ENCODE measurements at regions not wholly inside any gene's neighbourhood (a gene's known extent, or its start where the extent isn't known, plus 50 kb on each side); places are given as distances from the start of the nearest gene placed in this dataset.
"Not testable (repeated sequence)": the region's sequence is repeated elsewhere in the genome, so short reads cannot be mapped to it uniquely, and the experiment has no call there.

DNA sequence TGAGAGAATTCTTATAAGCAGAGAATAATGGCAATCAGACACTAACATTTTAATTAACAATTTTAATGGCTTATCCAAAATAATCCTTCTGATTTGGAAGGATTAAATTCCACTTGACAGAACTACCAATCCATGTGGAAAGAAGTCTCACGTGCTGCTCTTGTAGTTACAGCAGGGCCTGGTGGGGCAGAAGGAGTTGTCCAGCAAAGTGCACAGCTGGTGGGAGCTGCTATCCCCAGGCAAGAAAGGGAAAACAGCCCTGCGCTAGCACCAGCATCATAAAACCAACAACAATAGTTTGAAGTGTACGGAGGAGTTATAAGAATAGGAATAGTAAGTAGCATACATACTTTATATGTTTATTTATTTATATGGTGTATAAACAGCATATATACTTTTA is 127.4 kb upstream of the TRIM2 start:
- no peak for DNase-seq (ENCODE audit: low read depth)

DNA sequence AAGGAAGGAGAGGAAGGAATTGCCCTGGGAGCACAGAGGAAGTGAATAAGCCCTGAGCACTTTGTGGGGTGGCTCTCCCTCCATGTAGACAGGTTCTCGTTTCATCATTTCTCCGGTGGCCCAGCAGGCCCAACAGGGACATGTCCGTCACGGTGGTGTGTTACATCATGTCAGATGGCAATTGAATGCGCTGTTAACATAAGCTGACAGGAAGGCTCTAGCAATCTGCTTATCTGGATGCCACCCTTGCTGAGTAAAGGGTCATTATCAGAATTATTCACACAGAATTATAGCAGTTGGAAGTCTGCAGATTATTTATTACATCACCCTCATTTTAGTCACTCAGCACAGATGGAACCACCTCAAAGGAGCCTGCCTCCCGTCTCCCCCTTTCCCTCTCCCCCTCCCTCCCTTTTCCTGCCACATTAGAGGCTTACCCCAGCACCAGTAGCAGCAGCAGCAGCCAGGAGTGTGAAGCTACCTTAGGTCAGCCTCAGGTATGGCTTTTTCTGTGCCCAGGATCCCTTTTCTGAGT is 124.3 kb upstream of the TRIM2 start:
- DNase-seq (ENCODE audit: low read depth): no peak

DNA sequence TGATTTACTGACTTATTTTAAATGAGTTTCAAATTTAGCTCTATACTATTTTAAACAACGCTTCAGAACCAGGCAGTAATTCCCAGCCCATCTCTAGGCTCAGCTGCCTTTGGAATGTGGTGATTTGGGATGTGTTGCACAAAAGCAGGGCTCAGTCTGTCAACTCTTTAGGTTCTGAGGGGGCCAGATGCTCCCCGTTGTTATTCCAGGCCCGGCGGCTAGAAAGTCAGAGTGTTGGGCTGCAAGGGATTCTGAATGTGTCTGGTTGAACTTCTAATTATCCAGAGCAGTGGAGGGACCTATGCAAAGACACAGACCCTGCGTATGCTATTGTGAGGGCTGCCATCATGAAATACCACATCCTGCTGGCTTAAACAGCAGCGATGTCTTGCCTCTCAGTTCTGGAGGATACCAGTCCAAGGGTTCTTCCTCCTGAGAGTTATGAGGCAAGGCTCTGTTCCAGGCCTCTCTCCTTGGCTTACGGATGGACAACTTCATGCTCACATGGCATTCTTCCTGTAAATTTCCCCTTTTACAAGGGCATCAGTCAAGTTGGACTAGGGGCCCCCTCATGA is 123.2 kb upstream of the TRIM2 start:
- no peak for DNase-seq (ENCODE audit: low read depth)

DNA sequence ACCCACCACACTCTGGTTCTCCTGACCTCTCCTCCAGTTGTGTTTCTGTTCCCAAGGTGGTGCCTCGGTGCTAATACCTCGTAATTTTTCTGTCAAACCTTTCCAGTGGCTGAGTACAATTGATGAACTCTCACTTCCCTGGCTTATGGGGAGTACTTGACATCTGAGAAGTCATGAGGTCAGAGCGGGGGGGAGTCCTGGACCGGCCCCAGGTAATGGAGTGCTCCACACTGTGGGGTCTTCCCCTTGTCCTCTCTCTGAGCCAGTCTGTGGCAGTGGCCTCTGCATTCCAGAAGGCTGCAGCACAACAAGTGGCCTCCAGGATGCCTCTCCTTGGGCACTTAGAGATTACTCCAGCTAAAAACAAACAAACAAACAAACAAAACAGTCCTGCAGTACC is 122.5 kb upstream of the TRIM2 start:
- no peak for DNase-seq (ENCODE audit: low read depth)

DNA sequence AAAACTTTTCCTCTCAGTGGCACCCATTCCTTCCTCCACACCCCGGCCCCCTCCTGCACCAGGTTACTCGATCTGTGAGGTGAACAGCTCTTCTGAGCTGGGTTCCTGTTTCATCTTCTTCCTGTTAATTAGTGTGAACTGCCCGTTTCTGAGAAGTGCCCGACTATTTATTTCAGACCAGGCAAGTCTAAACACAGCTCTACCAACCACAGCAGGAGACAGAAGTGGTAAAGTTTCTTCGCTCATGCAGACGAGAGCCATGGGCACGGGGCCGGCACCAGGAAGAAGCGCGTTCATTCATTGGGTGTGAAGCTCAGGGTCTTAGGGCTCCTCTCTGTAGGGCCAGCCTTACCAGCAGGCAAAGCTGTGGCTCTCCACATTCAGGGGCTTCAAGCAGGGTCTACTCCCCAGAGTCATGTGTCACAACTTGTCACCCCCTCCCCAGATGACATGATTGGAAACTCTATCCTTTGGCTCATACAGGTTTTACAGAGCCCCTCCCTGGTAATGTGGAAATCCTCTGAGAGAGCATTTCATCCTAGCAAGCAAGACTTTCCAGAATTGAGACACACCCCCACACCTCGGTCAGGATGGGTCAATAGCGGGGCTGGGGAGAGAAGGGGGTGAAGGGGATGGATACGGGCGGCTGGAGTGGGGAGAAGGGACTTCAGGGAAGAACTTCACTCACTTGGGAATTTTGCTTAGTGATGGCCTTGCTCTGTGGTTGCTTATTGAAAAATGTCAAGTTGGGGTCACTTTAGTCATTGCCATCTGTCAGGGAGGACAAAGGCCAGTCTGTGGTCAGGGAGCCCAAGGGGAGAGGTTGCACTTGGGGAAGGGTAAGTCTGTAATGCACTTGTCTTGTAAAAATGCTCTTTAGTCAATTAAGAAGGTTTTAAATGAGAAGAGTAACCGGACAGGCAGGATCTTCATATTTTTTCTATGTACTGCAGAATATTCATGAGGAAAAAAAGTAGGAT is 121.6 kb upstream of the TRIM2 start:
- no peak for DNase-seq (ENCODE audit: low read depth)

DNA sequence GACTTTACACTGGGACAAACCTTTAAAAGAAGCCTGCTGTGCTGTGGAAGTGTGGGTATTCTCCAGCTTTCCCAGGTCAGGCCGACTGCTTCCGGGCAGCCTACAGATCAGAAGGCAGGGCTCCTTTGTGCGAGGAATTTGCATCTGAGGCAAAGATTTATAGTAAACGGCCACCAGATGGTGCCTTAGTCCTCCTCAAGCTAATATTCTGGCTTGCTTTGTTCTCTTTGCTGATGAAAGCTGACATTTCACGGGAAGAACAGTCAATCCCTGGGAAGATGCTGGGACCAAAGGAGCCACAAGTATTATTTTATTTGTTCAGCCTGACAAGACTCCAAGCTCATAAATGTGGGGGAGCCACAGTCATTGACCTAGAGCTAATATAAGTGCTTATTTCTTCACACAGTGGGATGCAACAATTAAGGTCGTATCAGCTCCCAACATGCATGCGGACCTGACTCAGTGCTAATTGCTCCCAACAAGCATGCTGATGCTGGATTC is 120.7 kb upstream of the TRIM2 start:
- DNase-seq (ENCODE audit: low read depth): peak; percentile 48

DNA sequence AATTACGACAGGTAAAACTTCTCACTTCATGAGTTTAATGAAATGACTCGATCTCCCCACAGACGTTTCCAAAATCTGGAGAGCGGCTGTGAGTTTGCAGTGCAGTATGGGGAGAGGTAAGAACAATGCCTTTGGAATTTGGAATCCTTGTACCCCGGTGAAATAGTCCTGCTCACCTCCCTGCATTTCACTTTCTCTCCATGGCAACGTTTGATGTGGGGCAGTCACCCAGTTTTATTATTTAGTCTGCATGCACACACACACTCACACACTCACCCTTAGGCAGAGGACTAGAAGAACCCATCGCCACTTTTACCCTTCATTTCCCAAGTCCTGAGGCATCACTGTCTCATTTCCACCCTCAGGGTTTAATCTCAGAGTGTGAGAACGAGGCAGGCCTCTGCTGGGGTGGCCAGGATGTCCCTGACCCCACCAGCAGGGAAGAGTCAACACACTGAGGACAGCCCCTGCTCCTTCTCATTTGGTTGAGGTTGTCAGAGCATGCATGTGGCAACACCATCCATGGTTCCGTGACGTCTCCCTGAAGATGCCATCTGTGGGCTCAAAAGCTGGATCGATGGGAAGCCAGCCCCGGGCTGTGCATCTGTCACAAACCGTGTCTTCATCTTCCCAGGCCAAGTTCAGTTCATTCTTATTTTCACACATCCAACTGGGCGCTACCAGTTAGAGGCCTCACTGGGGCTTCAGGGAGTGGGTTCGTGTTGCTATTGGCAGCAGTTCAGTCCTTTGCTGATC is 119.8 kb upstream of the TRIM2 start:
- DNase-seq (ENCODE audit: low read depth): no peak

DNA sequence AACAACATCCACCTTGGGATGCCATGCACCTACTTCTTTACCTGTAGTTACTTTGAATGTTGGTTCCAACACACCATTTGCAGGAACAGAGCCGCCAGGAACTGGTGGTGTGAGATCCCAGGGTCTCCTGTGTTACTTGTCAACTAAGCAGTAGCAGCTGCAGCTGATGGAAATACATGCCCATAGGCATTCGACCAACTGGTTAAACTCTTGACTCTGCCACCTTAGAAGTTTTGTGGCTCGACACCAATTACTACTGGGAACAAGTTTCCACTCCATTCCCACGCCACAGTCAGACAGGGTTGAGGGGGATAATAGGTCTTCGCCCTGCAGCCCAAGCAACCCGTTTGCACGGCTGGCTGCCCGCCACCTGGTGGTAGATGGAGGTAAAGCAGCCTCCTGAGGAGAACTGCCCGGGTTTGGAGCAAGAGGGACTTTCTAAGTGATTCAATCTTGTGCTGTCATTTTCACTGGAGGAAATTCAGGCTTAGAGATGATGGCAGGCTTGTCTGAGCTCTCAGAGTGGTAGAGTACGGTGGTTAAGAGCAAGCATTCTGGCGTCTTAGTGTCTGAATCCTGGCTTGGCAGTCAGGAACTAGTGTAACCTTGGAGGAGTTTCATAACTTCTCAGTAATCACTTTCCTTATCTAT is 119.1 kb upstream of the TRIM2 start:
- DNase-seq (ENCODE audit: low read depth): no peak

DNA sequence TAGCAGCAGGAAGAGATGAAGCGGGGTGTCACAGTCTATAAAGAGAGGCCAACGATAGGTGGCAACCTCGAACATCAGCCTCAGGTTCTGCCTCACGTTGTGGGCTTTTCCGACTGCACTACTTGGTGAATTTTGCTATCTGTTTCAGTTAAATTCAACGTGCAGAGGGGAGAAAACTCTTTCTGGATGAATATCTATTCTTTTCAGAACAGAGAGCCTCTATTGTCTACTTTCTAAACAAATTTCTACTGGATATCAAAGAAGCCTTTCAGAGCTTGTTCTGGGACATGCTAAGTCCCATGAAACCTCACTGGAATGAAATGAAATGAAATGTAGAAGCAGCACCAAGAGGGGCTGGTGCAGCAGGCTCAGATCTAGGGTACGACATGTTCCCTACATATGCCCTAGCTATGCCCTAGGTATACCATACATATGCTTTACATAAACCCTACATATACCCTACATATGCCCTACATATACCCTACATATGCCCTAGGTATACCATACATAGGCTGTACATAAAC is 116.5 kb upstream of the TRIM2 start:
- DNase-seq (ENCODE audit: low read depth): no peak

DNA sequence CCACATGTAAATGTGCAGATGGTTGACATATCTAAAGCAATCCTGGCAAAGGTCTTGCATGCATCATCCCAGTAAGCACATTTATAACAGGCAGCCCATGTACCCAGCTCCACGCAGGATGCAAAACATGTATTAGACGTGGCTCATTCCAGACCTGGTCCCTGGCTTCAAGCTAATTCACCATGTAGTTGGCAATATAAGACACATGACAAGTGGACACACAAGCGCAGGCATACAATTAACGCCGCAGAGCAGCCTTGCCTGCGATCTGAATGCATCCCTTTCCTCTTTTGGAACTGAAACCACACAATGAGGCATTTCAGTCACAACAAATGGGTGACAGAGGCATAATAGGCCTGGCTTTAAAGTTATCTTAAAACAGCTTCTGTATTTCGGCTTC is 114.5 kb upstream of the TRIM2 start:
- DNase-seq (ENCODE audit: low read depth): no peak

DNA sequence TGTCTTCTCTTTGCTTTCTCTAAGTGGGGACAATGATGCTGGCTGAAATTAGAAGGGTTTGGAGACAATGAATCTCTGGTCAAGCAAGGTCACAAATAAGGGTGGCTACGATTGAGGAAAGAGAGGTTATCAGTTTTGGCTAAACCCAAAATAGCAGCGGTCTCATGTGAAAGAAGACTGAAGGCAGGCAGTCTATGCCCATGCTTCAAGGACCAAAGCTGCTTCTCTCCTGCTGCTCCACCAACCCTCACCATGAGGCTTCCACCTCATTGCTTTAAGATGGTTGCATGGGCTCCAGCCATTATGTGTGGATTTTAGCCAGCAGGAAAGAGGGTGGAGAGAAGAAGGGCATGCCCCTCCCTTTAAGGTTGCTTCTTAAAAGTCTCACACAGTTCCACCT is 114.1 kb upstream of the TRIM2 start:
- no peak for DNase-seq (ENCODE audit: low read depth)

DNA sequence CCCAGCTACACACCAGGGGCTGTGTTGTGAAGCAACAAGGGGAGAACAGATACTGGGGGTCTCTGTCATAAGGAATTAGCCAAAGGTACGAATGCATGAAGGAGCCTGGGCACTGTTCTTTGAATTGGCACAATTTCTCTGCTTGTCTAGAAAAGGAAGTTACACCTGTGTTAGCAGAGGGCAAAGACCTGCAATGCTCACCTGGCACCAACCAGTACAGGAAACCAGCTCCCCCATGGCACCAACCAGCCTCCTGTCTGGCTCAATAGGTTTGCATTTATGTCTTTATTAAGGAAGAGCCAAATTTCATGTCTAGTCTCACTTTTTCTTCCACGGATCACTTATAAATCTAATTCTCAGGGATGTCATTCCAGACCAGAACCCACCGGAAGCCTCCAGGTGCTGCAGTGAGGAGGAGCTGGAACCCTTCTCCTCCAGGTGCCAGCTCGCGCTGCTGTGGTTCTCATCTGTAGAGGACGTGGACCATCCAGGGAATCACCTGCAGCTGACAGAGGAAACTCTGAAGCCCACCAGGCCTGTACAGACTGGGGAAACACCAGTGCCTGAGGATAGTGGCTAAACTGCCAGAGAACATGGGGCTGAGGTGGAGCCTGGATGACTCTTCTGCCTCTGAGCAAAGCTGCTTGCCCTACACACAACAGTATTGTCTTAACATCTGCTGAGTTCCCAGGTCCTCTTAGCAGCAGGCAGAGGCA is 113.4 kb upstream of the TRIM2 start:
- DNase-seq (ENCODE audit: low read depth): no peak

DNA sequence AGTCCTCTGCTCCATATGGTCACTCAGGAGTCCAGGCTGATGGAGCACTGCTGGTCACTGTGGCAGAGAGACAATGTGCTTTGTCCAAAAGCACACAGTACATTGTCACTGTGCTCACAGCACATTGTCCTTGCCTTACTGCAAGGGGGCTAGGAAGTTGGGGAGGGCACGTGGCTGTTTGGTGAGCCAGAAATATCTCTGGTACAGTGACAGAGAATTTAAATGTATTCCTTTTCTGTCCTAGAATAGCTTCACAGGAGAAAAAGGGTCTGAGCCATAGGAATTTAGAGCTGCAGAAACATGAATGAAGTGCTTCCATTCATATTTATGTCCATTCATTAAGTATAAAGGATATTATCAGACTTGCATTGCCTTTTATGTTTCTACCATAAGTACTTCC is 110.8 kb upstream of the TRIM2 start:
- DNase-seq (ENCODE audit: low read depth): no peak

DNA sequence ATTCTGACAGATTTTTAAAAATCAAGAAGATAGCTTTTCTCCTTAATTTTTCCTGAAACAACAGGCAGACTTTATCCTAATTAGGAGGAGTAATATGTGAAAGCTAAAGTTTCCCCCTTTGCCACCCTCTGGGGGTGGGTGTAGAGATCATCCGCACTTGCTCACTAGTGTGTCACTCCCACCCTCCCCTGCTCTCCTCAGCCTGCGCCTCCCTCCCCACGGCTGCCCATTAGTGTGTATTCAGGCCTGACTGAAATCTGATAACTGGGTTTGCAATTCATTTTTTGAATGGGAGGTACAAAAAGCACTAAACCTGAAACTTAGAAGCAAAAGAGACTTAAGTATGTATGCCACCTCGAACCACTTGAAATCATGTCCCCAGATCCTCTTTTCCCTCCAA is 110.4 kb upstream of the TRIM2 start:
- no peak for DNase-seq (ENCODE audit: low read depth)

DNA sequence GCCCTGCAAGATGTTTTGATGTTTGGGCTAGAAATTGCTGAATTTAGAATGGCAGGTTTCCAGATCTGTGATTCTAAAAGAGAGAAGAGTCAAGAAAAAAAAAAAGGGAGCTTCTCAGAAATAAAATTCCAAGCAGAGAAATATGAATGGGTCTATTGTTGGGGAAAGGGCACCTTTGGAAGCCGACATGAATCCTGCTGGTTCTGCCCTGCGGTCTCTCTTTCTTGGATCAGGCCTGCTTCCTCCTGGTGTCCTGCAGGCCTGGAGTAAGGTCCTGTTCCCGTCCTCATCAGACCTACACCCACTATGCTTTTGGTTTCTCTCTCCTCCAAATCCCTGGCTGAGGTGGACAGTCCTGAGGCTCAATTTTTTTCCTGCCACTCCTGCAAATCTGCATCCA is 109.8 kb upstream of the TRIM2 start:
- DNase-seq (ENCODE audit: low read depth): no peak

DNA sequence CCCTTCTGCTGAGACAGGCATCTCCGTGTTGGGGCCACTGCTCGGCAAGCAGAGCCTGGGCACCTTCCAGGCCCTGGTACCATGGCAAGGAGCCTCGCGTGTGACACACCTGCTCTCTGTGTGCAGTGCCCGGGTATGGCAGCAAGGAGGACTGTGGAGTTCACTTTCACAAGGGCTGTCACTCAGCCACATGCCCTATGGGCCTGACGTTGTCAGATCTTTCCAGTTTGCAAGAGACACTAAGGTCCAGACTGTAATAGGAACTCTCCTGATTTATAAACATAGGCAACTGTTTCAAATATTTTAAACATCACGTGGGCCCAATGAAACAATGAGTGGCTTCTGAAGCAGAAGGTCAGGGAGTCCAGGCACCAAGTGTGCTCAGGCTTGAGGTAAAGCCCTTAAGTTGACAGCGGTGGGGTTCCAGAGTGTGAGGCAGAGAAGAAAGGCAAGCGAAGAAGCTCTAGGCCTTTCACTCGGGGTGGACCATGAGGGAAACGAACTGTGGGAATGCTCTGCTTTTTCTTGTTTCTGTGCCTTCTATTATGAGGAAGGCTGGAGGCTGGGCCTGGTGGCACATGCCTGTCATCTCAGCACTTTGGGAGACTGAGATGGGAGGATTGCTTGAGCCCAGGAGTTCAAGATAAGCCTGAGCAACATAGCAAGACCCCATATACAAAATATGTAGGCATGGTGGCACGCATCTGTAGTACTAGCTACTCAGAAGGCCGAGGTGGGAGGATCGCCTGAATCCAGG is 108.6 kb upstream of the TRIM2 start:
- no peak for DNase-seq (ENCODE audit: low read depth)

DNA sequence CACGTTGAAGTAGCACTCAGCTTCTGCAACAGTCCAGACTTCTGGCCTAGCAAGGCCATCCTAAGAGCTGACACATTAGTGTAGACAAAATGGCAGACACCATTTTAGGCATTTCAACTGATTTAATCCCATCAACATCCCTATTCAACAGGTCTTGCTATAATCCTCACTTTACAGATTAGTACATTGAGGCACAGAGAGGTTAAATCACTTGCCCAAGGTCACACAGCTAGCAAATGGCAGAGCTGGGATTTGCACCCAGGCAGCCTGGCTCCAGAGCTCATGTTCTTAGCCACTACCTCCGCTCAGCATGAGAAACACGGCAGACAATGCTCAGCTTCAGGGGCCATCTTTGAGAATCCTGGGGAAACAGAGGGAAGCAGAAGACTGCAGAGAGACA is 107.9 kb upstream of the TRIM2 start:
- DNase-seq (ENCODE audit: low read depth): no peak

DNA sequence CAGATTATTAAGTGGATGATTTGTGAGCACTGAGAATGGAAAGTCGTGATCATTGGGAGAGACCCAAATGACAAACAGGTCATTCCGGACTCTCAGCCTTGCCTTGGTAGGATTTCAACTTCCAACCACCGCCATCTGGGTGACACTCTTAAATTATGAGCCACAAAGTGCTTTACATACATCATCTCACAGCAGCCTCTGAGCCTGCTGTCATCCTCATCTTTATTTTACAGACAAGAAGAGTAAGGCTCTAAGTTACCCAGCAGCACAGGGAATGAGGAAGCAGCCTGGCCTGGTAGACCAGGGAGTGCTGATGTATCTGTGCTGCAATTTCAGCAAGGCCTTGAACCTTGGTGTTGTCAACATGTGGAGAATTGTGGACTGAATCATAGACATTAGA is 105.8 kb upstream of the TRIM2 start:
- no peak for DNase-seq (ENCODE audit: low read depth)

DNA sequence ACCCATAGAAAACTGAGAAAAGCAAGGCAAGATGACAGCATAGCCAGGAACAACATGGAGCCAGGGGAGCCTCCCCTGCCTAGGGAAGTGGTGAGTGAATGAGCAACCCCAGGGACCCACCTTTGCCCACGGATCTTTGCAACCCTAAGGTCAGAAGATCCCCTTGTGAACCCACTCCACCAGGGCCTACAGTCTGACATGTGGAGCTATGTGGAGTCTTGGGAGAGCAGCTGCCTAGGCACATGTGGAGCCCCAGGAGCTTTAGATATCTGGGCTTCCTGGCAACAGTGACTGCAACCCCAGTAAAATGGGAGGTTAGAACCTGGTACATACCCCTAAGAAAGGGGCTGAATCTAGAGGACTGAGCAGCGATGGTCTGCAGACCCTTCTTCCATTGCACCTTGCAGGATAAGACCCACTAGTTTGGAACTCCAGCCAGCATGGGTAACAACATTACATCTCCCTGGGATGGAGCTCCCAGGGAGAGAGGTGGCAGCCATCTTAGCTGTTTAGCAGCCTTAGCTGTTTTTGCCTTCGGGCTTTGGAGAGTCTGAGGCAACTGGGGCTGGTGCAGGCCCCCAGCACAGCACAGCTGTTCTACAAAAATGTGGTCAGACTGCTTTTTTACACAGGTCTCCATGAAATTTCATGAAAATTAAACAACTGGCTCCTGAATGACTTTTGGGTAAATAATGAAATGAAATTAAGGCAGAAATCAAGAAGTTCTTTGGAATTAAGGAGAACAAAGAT is 104.7 kb upstream of the TRIM2 start:
- DNase-seq (ENCODE audit: low read depth): no peak

DNA sequence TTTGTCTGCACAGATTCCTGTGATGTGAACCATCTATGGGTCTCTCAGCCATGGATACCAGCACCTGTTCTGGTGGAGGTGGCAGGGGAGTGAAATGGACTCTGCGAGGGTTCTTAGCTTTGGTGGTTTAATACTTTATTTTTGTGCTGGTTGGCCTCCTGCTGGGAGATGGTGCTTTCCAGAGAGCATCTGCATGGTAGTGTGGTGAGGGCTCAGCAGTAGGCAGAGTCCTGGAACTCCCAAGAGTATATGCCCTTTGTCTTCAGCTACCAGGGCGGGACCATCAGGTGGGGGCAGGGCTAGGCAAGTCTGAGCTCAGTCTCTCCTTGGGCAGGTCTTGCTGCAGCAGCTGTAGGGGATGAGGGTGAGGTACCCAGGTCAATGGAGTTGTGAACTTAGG is 97.5 kb upstream of the TRIM2 start:
- DNase-seq (ENCODE audit: low read depth): not testable (repeated sequence)
